Large intestine (tissue), 3 donors: ENCODE measurements at regions not wholly inside any gene's neighbourhood (a gene's known extent, or its start where the extent isn't known, plus 50 kb on each side); places are given as distances from the start of the nearest gene placed in this dataset.
"Not testable (repeated sequence)": the region's sequence is repeated elsewhere in the genome, so short reads cannot be mapped to it uniquely, and the experiment has no call there.

Source experiments
- DNase-seq, 2 donors: peaks; one replicate each; pipeline versions ENCODE4 v3.0.0 to v3.0.0-alpha.2; 2013
- H3K27ac ChIP-seq: one replicate; pipeline ENCODE4 v1.5.1; 2013; ENCODE audit warnings: low read length
- H3K27me3 ChIP-seq: 2 replicates; pipeline ENCODE4 v1.6.1; 2013; ENCODE audit warnings: low read length; ENCODE audit not compliant: control insufficient read depth, insufficient read depth
- H3K36me3 ChIP-seq: 2 replicates; pipeline ENCODE4 v1.6.1; 2013; ENCODE audit warnings: low read length; ENCODE audit not compliant: control insufficient read depth, insufficient read depth
- H3K4me1 ChIP-seq: one replicate; pipeline ENCODE4 v1.6.1; 2013; ENCODE audit warnings: low read length; ENCODE audit not compliant: control insufficient read depth, insufficient read depth
- H3K4me3 ChIP-seq: one replicate; pipeline ENCODE4 v1.5.1; 2013; ENCODE audit warnings: low read length
- H3K9me3 ChIP-seq: one replicate; pipeline ENCODE4 v1.6.1; 2013; ENCODE audit warnings: mild to moderate bottlenecking, low read depth, low read length, moderate library complexity; ENCODE audit not compliant: control insufficient read depth
- WGBS: methylation state at CpG from one replicate; pipeline ENCODE4 v1.1.5; 2013; ENCODE audit warnings: low lambda C conversion rate; ENCODE audit not compliant: insufficient coverage; 5-methylcytosine and 5-hydroxymethylcytosine counted together

DNA sequence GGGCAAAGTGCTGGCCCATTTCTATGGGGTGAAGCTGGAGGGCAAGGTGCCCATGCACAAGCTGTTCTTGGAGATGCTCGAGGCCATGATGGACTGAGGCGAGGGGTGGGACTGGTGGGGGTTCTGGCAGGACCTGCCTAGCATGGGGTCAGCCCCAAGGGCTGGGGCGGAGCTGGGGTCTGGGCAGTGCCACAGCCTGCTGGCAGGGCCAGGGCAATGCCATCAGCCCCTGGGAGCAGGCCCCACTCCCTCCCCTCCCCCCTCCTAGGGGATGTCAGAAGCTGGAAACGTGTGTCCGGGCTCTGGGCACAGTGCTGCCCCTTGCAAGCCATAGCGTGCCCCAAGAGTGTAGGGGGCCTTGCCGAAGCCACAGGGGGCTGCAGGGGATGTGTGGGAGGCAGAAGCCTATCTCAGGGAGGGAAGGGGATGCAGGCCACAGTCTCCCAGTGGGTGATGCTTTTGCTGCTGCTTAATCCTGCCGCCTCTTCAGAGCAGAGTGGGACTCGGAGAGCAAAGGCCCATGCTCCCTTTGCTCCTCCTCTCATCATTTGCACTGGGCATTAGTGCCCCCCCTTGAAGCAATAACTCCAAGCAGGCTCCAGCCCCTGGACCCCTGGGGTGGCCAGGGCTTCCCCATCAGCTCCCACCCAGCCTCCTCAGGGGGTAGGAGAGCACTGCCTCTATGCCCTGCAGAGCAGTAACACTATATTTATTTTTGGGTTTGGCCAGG, 85.2 kb downstream of the MRPL57 start:
- not testable (repeated sequence) for DNase-seq, H3K4me3 ChIP-seq, H3K27ac ChIP-seq, H3K36me3 ChIP-seq, H3K9me3 ChIP-seq, H3K27me3 ChIP-seq, H3K4me1 ChIP-seq
- WGBS = no CpG with 5 or more reads among the region's 9 CpGs

DNA sequence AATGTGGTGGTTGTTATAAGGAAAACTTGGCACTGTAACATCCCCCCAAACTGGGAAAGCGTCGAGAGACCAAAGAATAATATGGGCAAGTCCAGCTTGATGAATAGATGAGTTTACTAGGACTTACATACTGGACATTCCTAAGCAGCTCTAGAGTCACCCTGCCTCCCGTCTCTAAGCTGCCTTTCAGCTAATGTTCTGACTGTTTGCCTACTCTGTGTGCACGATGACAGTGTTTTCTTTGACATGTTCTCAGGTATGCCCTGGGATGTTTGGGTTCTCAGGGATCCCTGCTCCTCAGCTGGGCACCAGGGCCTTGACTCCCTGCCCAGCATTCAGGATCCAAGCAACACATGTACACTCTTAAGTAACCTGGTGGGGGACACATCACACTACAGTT, 87.5 kb downstream of the MRPL57 start:
- H3K9me3 ChIP-seq, DNase-seq, H3K4me3 ChIP-seq, H3K36me3 ChIP-seq, H3K4me1 ChIP-seq, H3K27ac ChIP-seq, H3K27me3 ChIP-seq: not testable (repeated sequence)
- no CpG with 5 or more reads among the region's 4 CpGs for WGBS

DNA sequence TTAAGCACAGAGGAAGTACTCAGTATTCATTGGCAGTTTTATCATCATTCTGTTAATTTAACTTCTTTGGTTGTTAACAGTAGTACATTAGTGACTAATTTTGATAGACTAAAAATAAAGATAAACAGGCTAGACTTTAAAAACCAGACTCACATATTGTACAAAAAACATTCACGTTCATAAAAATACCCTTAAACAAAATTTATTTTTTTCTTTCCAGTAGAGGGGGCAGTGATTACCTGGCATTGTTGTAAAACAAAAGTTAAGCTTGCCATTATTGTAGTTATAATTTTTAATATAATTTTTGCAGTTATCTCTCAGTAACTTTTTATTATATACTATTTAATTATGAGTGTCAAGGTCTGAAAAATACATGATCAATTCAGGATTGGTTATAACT, 92.0 kb downstream of the MRPL57 start:
- WGBS = no CpG with 5 or more reads among the region's 1 CpG
- not testable (repeated sequence) for H3K36me3 ChIP-seq, H3K9me3 ChIP-seq, H3K4me1 ChIP-seq, H3K27me3 ChIP-seq, H3K4me3 ChIP-seq, H3K27ac ChIP-seq, DNase-seq

DNA sequence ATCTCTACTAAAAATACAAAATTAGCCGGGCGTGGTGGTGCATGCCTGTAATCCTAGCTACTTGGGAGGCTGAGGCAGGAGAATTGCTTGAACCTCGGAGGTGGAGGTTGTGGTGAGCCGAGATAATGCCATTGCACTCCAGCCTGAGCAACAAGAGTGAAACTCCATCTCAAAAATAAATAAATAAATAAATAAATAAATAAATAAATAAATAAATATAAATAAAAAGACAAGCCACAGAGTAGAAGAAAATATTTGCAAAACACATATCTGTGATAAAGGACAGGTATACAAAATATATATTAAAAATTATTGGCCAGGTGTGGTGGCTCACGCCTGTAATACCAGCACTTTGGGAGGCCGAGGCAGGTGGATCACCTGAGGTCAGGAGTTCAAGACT, 96.0 kb downstream of the MRPL57 start:
- H3K36me3 ChIP-seq, H3K9me3 ChIP-seq, H3K4me3 ChIP-seq, H3K4me1 ChIP-seq, DNase-seq, H3K27ac ChIP-seq, H3K27me3 ChIP-seq: not testable (repeated sequence)
- 100% methylated on average over 3 of the region's 6 CpGs for WGBS

DNA sequence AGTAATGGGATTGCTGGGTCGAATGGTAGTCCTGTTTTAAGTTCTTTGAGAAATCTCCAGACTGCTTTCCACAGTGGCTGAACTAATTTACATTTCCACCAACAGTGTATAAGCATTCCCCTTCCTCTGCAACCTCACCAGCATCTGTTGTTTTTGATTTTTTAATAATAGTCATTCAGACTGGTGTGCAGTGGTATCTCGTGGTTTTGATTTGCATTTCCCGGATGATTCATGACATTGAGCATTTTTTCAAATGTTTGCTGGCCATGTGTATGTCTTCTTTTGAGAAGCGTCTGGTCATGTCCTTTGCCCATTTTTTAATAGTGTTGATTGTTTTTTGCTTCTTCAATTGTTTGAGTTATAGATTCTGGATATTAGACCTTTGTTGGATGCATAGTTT, 98.0 kb downstream of the MRPL57 start:
- H3K4me1 ChIP-seq, H3K9me3 ChIP-seq, H3K36me3 ChIP-seq, H3K4me3 ChIP-seq, H3K27me3 ChIP-seq, H3K27ac ChIP-seq, DNase-seq: not testable (repeated sequence)
- WGBS = no CpG with 5 or more reads among the region's 4 CpGs

DNA sequence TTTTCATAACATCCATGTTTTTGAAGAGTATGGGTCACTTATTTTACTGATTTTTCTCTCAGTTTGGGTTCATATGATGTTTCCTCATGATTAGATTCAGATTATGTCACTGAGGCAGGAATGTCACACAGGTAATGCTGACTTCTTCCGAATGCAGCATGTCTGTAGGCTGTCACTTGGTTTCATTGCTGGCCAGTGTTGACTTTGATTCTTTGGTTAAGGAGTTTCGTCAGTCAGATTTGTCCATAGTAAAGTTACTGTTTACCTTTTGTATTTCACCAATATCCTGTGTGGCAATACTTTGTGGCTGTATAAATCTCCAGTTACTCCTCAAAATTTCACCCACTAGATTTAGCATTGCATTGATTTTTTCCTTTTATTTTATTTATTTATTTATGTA, 105.6 kb downstream of the MRPL57 start:
- no CpG with 5 or more reads among the region's 2 CpGs for WGBS
- Histone ChIP-seq H3K9me3 (no peaks in the 10 kb centered on the region), H3K27ac (no peak overlapping the region)

DNA sequence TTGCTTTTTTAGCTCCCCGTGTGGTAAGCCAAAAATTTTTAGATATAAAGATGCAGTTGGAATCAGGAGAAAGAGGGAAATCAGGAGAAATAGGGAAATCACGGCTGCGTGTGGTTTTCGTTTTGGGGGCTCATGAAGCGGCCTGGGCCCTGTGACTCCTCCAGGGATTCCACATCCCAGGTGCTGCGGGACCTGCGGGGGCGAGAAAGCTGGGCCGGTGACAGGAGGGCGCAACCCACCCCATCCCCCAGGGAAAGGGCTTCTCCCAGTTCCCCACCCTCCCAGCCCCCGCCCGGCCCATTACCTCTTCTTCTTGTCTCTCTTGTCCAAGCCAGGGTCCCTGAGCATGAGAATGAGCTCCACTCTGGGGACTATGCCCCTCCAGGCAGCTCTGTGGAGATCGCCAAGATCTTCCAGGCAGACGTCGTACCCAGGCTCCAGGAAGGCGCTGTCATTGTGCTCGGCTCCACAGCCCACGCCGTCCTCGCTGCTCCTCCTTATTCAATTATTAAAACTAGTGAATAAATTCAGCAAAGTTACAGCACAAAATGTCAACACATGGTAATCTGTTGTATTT, 111.0 kb downstream of the MRPL57 start:
- no peaks in the 10 kb centered on the region for H3K36me3 ChIP-seq
- H3K27me3 ChIP-seq = no peaks in the 10 kb centered on the region
- no peak overlapping the region for H3K4me3 ChIP-seq
- H3K27ac ChIP-seq = no peak overlapping the region
- WGBS = no CpG with 5 or more reads among the region's 20 CpGs
- no peaks in the 10 kb centered on the region for H3K9me3 ChIP-seq
- H3K4me1 ChIP-seq = no peaks in the 10 kb centered on the region
- DNase-seq = no peak

More for the DNA sequence above, 105.6 kb downstream of the MRPL57 start:
- Histone ChIP-seq H3K4me1 (no peaks in the 10 kb centered on the region), H3K27me3 (no peaks in the 10 kb centered on the region), H3K4me3 (no peak overlapping the region), H3K36me3 (no peaks in the 10 kb centered on the region)
- no peak for DNase-seq

DNA sequence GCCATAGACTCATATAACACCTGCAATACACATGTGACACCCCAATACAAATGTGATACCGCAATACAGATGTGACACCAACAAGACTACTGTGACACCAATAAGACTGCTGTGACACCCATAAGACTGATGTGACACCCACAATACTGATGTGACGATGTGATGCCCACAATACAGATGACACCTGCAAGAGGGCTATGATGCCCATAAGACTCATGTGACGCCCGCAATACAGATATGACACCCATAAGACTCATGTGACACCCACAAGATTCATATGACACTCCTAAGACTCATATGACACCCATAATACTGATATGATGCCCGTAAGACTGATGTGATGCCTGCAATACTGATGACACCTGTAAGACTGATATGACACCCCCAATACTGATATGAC, 113.0 kb downstream of the MRPL57 start:
- no CpG with 5 or more reads among the region's 5 CpGs for WGBS
- Histone ChIP-seq H3K27me3 (no peaks in the 10 kb centered on the region), H3K4me3 (no peak overlapping the region), H3K4me1 (no peaks in the 10 kb centered on the region), H3K36me3 (no peaks in the 10 kb centered on the region), H3K27ac (no peak overlapping the region), H3K9me3 (no peaks in the 10 kb centered on the region)
- DNase-seq = no peak

DNA sequence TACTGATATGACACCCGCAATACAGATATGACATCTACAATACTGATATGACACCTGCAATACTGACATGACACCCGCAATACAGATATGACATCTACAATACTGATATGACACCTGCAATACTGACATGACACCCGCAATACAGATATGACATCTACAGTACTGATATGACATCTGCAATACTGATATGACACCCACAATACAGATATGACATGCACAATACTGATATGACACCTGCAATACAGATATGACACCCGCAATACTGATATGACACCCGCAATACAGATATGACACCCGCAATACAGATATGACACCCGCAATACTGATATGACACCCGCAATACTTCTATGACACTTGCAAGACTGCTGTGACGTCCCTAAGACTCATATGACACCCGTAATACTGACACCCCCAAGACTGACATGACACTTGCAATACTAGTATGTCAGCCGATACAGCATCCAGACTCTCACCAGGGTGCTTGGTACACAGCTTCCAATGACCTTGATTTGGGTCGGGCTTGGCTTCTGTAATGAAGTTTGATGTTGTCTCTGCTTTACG, 114.1 kb downstream of the MRPL57 start:
- H3K36me3 ChIP-seq, H3K27ac ChIP-seq, H3K4me1 ChIP-seq, DNase-seq, H3K9me3 ChIP-seq, H3K27me3 ChIP-seq, H3K4me3 ChIP-seq: not testable (repeated sequence)
- 80% methylated on average over 1 of the region's 13 CpGs for WGBS

DNA sequence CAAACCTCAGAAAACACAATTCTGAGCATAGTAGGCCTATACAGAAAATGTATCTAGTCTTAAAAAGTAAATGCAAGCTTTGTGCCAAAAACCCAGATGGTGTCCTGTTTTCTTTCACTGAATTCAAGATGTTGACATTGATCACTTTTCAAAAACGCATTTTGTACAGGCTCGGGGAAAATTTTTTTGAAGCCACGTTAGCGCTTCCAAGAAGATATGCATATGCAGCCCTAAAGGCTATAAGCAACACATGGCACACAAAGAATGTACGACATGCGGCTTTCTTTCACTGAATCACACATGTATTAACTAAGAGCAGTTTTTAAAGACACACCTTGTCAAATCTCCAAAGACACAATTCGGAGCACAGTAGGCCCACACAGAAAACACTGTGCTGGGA, 115.4 kb downstream of the MRPL57 start:
- DNase-seq = no peak
- Histone ChIP-seq H3K27ac (no peak overlapping the region), H3K4me1 (no peaks in the 10 kb centered on the region), H3K27me3 (no peaks in the 10 kb centered on the region), H3K36me3 (no peaks in the 10 kb centered on the region), H3K9me3 (no peaks in the 10 kb centered on the region), H3K4me3 (no peak overlapping the region)
- WGBS = no CpG with 5 or more reads among the region's 7 CpGs

DNA sequence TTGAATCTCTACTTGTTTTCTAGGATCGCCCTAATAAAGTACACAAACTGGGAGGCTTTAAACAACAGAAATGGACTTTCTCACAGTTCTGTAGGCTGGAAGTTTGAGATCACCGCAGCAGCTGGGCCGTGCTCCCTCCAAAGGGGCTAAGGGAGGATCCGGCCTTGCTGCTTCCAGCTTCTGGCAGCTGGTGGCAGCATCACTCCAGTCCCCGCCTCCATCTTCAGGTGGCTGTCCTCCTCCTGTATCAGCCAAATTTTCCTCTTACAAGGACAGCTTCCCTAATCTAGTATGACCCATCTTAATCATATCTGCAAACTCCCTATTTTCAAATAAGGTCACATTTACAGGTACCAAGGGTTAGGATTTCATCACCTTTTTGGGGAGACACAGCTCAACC, 120.5 kb downstream of the MRPL57 start:
- peak overlapping the region; percentile 29 for H3K27ac ChIP-seq
- not testable (repeated sequence) for H3K4me3 ChIP-seq
- DNase-seq = peak; percentile 8 to 25

More for the DNA sequence above, 120.5 kb downstream of the MRPL57 start:
- H3K9me3 ChIP-seq, H3K4me1 ChIP-seq, H3K27me3 ChIP-seq, H3K36me3 ChIP-seq: not testable (repeated sequence)
- no CpG with 5 or more reads among the region's 5 CpGs for WGBS
